ENCODE measurements at regions not wholly inside any gene's neighbourhood (a gene's known extent, or its start where the extent isn't known, plus 50 kb on each side); places are given as distances from the start of the nearest gene placed in this dataset.

GRCh38 chr14:56512521-56512920 lies 67.1 kb upstream of the TMEM260 start:
- DNase-seq, result no peak

GRCh38 chr14:56514663-56515371 lies 64.8 kb upstream of the TMEM260 start:
- peak; percentile 16 for DNase-seq

DNA sequence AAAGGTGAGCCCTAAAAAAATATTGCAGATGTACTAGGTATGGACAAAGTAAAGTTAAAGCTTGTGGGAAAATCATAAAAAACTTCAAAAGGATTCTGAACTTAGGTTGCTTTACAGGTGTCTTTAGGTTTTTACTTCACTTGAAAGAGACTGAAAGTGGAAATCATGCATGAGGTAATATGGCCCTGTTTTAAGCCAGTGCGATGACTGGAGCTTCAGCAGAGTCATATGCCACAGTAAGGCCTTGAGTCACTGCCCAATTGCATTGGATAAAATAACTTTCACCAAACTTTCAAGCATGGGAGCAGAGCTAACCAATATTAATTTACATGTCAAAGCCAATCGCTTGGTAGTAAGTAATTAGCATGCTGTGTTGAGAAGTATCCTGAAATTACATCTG lies 63.9 kb upstream of the TMEM260 start:
- no peak for DNase-seq

- no peak for DNase-seq
Measured at GRCh38 chr14:56522403-56522802, 57.2 kb upstream of the TMEM260 start.

DNA sequence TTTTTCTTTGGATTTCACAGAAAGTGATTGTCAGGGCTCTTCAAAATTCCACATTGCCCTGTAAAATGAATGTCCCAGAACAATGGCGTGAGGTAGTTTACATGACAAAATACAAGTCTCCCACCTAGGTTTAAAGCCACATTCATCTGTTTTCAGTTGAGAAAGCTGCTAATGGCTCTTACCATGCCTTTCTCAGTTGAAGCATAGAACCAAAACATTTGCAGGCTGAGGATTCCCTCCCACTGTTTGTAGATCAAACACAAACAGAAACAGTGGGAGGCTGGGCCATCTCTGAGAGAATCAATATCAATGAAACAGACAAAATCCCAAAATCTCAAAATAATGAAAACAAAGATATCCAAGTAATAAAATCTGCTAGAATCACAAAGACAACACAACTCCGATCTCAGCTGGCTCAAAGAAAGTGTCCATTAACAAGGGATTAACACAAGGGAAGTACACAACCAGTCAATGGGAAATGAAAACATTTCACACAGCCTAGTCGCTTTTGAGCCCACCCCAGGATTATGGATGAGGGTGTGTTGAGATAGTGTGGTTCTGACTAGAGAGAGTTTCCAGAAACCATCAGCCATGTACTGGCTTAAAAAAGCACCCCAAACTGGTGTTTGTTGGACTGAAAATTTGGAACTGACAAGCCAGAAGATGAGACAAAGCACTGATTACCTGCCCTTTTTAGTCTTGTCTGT lies 54.5 kb upstream of the TMEM260 start:
- no peak for DNase-seq

GRCh38 chr14:56528927-56529326 lies 50.7 kb upstream of the TMEM260 start:
- DNase-seq, result no peak
